Testis (tissue), 2 donors: ENCODE measurements at regions not wholly inside any gene's neighbourhood (a gene's known extent, or its start where the extent isn't known, plus 50 kb on each side); places are given as distances from the start of the nearest gene placed in this dataset.

Source experiments
- DNase-seq: peaks from one replicate; pipeline ENCODE4 v3.0.0-alpha.2; 2019
- H3K27ac ChIP-seq, 2 donors: fragments of 200-600 bp; sonication (generic); one replicate each; pipeline ENCODE4 v1.5.1; 2019
- H3K27me3 ChIP-seq: fragments of 200-600 bp; sonication (generic); one replicate; pipeline ENCODE4 v1.5.1; 2019
- H3K36me3 ChIP-seq: fragments of 200-600 bp; sonication (generic); one replicate; pipeline ENCODE4 v1.5.1; 2017; ENCODE audit warnings: low read depth; ENCODE audit errors: missing control alignments
- H3K4me1 ChIP-seq: fragments of 200-600 bp; sonication (generic); one replicate; pipeline ENCODE4 v1.5.1; 2019
- H3K4me3 ChIP-seq, 2 donors: fragments of 200-600 bp; sonication (generic); one replicate each; pipeline ENCODE4 v1.5.1; 2017 to 2019
- H3K9me3 ChIP-seq: fragments of 200-600 bp; sonication (generic); one replicate; pipeline ENCODE4 v1.5.1; 2017
- CTCF ChIP-seq, 3 experiments: fragments of 450-650 bp in 2 of 3; fragments of 200-600 bp in 1 of 3; sonication (generic) in 1 of 3; IDR thresholded peaks; one replicate each; pipeline ENCODE4 v1.5.1; 2016 to 2019; ENCODE audit warnings: antibody characterized with exemption in 3 of 3, mild to moderate bottlenecking in 2 of 3, moderate library complexity in 1 of 3
- POLR2A ChIP-seq: fragments of 450-650 bp; IDR thresholded peaks from one replicate; pipeline ENCODE4 v1.6.1; 2017; ENCODE audit warnings: antibody characterized with exemption, mild to moderate bottlenecking, moderate library complexity
- WGBS, 2 donors: methylation state at CpG; one replicate each; pipeline ENCODE4 v1.1.5; 2018; 5-methylcytosine and 5-hydroxymethylcytosine counted together
- intact Hi-C: fragments of 100-400 bp; cut with DNase I; formaldehyde crosslinking; loops from one replicate; pipeline ENCODE4 v1.15.1; 2023; ENCODE audit warnings: low total_unique reads

GRCh38 chr18:64207820-64208219, 58.9 kb upstream of the LINC00305 start:
- Histone ChIP-seq H3K4me3 (no peak overlapping the region), H3K27ac (no peak overlapping the region), H3K4me1 (no peaks in the 10 kb centered on the region), H3K9me3 (no peaks in the 10 kb centered on the region), H3K36me3 (no peaks in the 10 kb centered on the region), H3K27me3 (no peaks in the 10 kb centered on the region)
- intact Hi-C loops = no loop called here
- TF ChIP-seq CTCF (IDR thresholded peaks at IDR 0.05) (no peak), POLR2A (no peak)
- no peak for DNase-seq
- WGBS, 2 donors = 81 to 88% methylated on average over 5 of the region's 5 CpGs

GRCh38 chr18:64203295-64203694, 54.4 kb upstream of the LINC00305 start:
- H3K36me3 ChIP-seq = no peaks in the 10 kb centered on the region
- no peak overlapping the region for H3K27ac ChIP-seq
- DNase-seq = no peak
- H3K4me1 ChIP-seq = no peaks in the 10 kb centered on the region
- 51 to 66% methylated on average over 3 of the region's 3 CpGs for whole genome bisulfite sequencing, 2 donors
- no peaks in the 10 kb centered on the region for H3K9me3 ChIP-seq
- TF ChIP-seq CTCF (IDR thresholded peaks at IDR 0.05) = no peak
- no peak for TF ChIP-seq POLR2A
- no peaks in the 10 kb centered on the region for H3K27me3 ChIP-seq
- intact Hi-C loops = no loop called here
- no peak overlapping the region for H3K4me3 ChIP-seq

GRCh38 chr18:64202863-64203262, 54.0 kb upstream of the LINC00305 start:
- no peaks in the 10 kb centered on the region for H3K36me3 ChIP-seq
- no peak for DNase-seq
- WGBS, 2 donors = 40 to 44% methylated on average over 7 of the region's 7 CpGs

GRCh38 chr18:64202210-64202836, 53.4 kb upstream of the LINC00305 start:
- intact Hi-C loops = no loop called here
- Histone ChIP-seq H3K9me3 (no peaks in the 10 kb centered on the region), H3K27me3 (no peaks in the 10 kb centered on the region), H3K4me3 (no peak overlapping the region), H3K4me1 (no peaks in the 10 kb centered on the region), H3K36me3 (no peaks in the 10 kb centered on the region), H3K27ac (no peak overlapping the region)
- WGBS, 2 donors = 57 to 58% methylated on average over 6 of the region's 6 CpGs
- DNase-seq = no peak
- TF ChIP-seq POLR2A (no peak), CTCF (IDR thresholded peaks at IDR 0.05) (no peak)

More at GRCh38 chr18:64202863-64203262, 54.0 kb upstream of the LINC00305 start:
- H3K27ac ChIP-seq = no peak overlapping the region
- no peak overlapping the region for H3K4me3 ChIP-seq
- H3K27me3 ChIP-seq = no peaks in the 10 kb centered on the region
- TF ChIP-seq POLR2A = no peak
- TF ChIP-seq CTCF (IDR thresholded peaks at IDR 0.05) = no peak
- H3K9me3 ChIP-seq = no peaks in the 10 kb centered on the region
- no peaks in the 10 kb centered on the region for H3K4me1 ChIP-seq
- intact Hi-C loops = no loop called here

- DNase-seq = no peak
- H3K27ac ChIP-seq = no peak overlapping the region
- intact Hi-C loops = no loop called here
- no peaks in the 10 kb centered on the region for H3K36me3 ChIP-seq
- H3K27me3 ChIP-seq = no peaks in the 10 kb centered on the region
- no peak overlapping the region for H3K4me3 ChIP-seq
- no peaks in the 10 kb centered on the region for H3K9me3 ChIP-seq
- WGBS, 2 donors = 84 to 90% methylated on average over 2 of the region's 2 CpGs
- H3K4me1 ChIP-seq = no peaks in the 10 kb centered on the region
- TF ChIP-seq POLR2A = no peak
- no peak for TF ChIP-seq CTCF (IDR thresholded peaks at IDR 0.05)
Observed at GRCh38 chr18:64201781-64202180, 52.9 kb upstream of the LINC00305 start.
